Lower leg skin (tissue), 3 donors: ENCODE measurements at regions not wholly inside any gene's neighbourhood (a gene's known extent, or its start where the extent isn't known, plus 50 kb on each side); places are given as distances from the start of the nearest gene placed in this dataset.

Source experiments
- POLR2A ChIP-seq, 2 donors: fragments of 450-650 bp; IDR thresholded peaks; one replicate each; pipeline ENCODE4 v1.6.1; 2016 to 2017; ENCODE audit warnings: antibody characterized with exemption in 2 of 2, mild to moderate bottlenecking in 1 of 2, moderate library complexity in 1 of 2
- TF ChIP-seq, protein P1 (sequence below), 3 donors: fragments of 450-650 bp; IDR thresholded peaks; one replicate each; pipeline ENCODE4 v1.5.1; 2016; ENCODE audit warnings: antibody characterized with exemption in 3 of 3, mild to moderate bottlenecking in 3 of 3, moderate library complexity in 2 of 3

DNA sequence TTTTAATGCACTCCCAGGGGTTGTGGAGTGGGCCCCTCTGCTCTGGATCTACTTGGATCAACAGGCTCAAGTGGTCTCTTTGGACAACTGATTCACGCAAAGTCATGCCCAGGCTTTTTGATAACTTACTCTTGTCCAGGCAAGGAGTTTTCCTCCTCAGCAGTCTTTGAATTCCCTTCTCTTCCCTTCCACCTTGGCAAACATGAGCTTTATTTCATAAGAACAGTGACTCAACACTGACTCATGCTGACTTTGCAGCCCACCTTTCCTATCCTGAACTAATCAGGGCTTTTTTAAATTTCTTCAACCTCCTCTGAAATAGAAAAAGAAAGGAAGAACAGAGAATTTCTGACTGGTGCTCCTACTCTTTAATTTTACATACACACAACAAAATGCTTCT, 132.1 kb upstream of the LDB2 start:
- TF ChIP-seq, protein P1, sequence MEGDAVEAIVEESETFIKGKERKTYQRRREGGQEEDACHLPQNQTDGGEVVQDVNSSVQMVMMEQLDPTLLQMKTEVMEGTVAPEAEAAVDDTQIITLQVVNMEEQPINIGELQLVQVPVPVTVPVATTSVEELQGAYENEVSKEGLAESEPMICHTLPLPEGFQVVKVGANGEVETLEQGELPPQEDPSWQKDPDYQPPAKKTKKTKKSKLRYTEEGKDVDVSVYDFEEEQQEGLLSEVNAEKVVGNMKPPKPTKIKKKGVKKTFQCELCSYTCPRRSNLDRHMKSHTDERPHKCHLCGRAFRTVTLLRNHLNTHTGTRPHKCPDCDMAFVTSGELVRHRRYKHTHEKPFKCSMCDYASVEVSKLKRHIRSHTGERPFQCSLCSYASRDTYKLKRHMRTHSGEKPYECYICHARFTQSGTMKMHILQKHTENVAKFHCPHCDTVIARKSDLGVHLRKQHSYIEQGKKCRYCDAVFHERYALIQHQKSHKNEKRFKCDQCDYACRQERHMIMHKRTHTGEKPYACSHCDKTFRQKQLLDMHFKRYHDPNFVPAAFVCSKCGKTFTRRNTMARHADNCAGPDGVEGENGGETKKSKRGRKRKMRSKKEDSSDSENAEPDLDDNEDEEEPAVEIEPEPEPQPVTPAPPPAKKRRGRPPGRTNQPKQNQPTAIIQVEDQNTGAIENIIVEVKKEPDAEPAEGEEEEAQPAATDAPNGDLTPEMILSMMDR (IDR thresholded peaks at IDR 0.05): no peak
- TF ChIP-seq POLR2A (IDR thresholded peaks at IDR 0.05): no peak
